DMS153 treated with DMSO at 0.1 percent for 48 hours (cell line): ENCODE measurements at regions not wholly inside any gene's neighbourhood (a gene's known extent, or its start where the extent isn't known, plus 50 kb on each side); places are given as distances from the start of the nearest gene placed in this dataset.
"Not testable (repeated sequence)": the region's sequence is repeated elsewhere in the genome, so short reads cannot be mapped to it uniquely, and the experiment has no call there.

Experiments used
- DNase-seq: peaks from one replicate; lab custom pipeline; 2025; ENCODE audit not compliant: unreplicated experiment; lab: John Stamatoyannopoulos, UW

- not testable (repeated sequence) for DNase-seq
Measured at GRCh38 chr17:45554479-45554878, 64.0 kb upstream of the PLEKHM1 start.

DNA sequence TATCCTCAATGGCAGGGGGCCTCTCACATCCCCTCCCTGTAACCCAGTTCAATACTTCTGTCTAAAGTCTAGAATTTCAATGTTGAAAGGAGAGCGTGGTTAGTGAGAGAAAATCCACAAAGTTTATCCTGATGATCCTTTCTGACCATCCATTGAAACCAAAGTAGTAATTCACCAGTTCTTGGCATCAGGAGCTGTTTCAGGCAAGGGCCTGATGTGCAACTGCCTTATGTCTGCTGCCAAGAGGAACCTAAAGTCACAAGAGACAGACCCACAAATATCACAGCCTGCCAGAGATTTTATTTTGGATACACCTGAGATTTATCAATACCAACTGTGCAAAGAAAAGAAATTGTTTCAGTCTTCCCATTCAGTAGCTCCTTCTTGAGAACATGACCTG, 68.3 kb upstream of the PLEKHM1 start:
- not testable (repeated sequence) for DNase-seq

DNA sequence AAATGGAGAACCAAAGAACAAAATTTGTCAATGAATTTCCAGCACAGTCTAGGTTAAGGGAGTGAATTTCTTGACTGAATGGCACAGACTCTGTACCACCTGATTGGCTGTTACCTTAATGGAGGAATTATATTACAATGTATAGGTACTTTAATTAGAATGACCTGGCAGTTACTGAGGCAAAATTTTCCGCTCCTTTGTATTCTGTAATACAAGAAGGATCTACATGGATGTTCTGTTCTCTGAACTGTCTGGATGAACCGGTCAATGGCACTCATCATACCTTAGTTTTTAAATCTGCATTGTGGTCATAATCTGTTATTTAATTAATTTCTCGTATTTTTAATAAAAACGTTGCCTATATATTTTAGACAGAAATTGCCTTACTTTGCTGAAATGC, 72.3 kb upstream of the PLEKHM1 start:
- not testable (repeated sequence) for DNase-seq

- DNase-seq = not testable (repeated sequence)
Measured at GRCh38 chr17:45563283-45563682, 72.8 kb upstream of the PLEKHM1 start.

DNA sequence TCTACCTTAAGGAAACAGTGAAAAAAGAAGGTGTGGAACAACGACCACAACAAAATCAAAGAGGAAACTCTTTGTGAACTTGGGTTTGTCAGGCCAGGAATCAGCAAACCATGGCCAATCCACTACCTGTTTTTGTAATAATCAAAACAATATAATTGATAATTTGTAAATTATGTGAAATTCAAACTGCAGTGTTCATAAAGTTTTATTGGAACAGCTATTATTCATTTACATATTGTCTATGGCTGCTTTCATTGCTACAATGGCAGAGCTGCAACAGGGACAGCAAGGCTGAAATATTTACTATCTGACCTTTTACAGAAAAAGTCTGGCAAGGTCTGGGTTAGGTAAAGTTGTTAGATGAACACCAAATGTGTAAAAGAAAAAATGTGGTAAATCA, 77.8 kb upstream of the PLEKHM1 start:
- DNase-seq = not testable (repeated sequence)

DNA sequence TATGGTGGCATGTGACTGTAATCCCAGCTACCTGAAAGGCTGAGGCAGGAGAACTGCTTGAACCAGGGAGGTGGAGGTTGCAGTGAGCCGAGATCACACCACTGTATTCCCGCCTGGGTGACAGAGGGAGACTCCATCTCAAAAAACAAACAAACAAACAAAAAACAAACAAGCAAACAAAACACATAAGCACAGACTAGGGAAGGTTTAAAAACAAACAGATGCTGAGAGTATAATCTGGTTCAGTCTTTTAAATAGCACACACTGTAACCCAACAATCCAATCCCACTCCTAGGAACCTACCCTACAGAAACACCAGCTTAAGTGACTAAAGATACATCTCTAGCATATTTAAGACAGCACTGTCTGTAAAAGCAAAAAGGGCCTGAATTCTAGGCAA, 82.8 kb upstream of the PLEKHM1 start:
- not testable (repeated sequence) for DNase-seq

DNA sequence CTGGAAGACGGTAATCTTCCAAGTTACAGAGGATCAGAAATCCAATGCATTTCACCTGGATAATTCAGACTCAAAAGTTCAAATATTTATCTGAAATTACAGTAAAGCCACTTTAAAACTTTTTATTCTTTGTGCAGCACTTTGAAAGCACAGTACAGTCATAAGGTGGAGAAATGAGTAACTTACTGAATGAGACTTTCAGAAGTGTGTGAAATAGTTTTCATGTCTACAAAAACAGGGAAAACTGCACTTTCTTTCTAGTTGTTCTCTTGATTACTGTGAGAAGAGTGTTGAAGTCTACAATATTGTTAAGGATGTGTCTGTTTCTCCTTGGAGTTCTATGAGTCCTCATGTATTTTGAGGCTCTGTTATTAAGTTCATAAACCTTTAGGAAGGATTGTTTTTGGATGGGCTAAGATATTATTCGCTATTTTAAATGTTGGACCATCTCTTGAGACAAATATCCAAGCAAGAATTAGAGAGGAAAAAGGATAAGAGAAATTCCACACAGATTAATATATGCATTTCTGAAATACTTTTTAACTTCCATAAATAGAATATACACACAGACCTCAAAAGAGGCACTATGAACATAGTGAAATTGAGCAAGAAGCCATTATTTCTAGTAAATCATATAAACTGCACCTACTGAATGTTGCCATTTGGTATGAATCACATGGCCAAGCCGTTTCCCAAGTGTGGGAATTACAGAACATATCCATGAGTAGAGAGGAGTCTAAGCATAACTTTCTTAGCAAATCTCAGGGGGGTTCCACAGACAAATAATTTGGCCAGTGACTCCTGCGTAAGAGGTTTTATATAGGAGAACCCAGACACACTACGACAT, 83.6 kb upstream of the PLEKHM1 start:
- no peak for DNase-seq

DNA sequence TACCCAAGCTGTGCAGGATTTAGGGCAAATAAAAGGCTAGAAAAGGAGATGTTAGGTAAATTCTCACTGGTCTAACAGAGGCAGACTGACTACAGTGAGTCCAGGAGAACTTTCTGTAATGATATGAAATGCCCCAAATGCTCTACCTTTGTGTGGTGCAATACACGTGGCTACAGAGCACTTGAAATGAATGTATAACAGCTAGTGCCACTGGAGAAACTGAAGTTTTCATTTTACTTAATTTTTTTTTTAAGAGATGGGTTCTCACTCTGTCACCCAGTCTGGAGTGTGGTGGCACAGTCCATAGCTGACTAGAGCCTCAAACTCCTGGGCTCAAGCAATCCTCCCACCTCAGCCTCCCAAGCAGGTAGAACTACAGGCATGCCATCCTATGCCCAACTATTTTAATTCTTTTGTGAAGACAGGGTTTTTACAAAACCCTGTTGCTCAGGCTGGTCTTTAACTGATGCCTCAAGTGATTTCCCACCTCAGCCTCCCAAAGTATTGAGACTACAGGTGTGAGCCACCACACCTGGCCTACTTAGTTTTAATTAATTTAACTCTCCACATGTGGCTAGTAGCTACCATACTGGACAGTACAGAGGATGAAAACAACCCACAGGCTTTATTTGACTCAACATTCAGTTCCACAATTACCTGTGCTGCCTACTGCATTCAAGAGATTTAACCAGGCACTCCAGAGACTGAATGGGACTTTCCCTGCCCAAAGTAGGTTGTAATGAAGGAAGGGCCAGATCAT, 84.8 kb upstream of the PLEKHM1 start:
- DNase-seq = no peak

DNA sequence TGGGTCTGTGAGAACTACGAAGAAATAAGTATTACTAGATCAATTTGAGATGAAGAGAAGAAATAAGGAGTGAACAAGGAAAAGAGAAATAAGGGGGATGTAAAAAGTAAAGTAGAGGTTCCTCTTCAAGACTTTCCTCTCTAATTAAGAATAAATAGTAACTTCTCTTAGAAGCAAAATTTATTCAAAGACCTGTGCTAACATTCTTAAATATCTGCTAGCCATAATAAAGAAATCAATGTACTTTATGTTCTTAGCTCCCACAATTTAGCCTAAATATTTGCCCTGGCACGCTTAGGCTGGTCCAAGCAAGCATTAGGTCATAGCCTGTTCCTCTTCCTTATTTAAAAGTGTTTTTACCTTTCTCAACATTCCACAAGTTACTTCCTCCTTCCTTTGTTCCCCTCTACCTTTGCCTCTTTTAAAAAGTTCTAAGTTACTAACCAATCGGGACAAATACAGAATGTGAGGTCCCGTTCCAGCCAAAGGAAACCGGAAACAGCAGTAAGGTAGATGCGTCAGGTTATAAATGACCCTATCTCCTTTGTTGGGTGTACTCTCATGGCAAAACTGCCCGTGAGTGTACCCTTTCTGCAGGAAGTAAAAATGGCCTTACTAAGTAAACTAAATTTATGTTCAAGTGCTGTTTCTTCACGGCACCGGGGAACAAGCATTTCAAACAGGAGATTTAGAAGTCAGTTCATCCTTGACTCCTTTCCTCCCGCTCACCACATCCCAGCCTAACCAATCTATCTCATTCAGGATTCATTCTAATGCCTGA, 86.2 kb upstream of the PLEKHM1 start:
- DNase-seq = not testable (repeated sequence)

GRCh38 chr17:45577571-45578279, 87.2 kb upstream of the PLEKHM1 start:
- DNase-seq = no peak

DNA sequence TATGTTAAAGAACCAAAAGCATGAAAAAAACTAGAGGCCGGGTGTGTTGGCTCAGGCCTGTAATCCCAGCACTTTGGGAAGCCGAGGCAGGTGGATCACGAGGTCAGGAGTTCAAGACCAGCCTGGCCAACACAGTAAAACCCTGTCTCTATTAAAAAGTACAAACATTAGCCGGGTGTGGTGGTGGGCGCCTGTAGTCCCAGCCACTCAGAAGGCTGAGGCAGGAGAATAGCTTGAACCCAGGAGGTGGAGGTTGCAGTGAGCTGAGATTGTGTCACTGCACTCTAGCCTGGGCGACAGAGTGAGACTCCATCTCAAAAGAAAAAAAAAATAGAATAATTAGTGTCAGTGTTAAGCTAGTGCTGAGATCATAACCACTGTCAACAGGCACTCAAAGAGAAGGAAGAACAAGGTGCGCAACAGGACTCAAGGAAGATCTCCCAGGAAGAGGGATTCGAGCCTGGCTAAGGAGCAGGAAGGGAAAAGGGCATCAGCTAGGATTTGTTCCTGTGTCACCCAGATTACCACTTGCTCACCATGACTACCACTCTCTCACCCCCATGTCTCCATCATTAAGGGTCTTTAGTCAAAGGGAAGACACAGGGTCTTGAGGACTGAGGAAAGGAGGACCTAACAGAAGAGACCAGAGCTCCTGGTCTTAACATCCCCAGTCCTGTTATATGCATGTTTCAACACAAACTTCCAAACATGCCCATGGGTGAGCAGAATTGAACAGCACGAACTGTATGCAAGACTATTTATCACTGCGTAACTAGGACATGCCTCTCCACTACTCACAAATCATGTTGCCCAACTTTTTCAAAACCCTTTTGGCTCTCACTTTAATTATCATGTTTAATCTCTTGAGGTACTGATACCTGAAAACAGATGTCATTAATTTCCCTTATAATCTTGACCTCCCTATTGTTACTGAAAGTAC, 88.3 kb upstream of the PLEKHM1 start:
- DNase-seq = no peak

- DNase-seq = no peak
Measured at GRCh38 chr17:45579529-45580495, 89.3 kb upstream of the PLEKHM1 start.

GRCh38 chr17:45580924-45581323, 90.4 kb upstream of the PLEKHM1 start:
- no peak for DNase-seq

- DNase-seq = no peak
Measured at GRCh38 chr17:45581860-45582259, 91.3 kb upstream of the PLEKHM1 start.

DNA sequence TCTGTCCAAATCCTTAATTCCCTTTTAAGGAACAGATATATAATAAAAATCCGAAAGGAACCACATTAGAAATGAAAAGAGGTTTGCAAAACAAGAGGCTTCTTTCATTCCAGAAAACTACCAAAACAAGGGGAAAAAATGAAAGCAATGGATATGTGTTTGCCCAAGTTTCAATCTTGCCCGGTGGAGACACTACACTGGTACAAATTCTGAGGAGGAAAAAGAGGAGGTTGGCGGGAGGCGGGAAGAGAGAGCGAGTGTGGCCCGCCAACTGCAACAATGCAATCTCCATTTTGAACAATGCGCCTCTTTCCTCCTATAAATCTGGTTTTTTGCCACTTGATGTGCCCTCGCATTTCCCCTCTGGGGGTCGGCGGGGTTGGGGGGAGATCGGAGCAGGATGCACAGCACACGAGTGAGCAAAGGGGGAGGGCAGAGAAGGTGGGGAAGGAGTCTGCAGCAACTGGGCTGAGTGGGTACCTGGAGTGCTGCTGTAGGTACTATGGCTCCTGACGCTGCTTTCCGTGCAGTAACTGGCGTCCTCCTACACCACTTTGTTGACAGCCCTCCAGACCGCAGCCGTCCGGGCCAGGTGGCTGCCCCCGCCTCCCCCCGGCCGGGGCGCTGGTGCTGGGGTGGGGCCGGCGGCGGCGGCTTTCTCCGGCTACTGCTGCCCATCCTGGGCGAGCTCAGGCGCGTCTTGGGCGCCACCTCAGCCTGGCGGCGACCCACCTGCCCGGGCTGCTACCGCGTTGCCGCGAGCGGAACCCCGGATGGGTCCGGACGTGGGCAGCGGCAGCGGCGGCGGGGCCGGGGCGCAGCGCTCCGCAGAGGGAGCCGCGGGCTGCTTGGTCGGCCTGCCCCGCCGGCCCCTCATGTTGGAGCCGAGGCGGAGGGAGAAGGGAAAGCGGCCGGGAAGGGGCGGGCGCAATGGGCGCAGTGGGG, 93.8 kb upstream of the PLEKHM1 start:
- DNase-seq = no peak

DNA sequence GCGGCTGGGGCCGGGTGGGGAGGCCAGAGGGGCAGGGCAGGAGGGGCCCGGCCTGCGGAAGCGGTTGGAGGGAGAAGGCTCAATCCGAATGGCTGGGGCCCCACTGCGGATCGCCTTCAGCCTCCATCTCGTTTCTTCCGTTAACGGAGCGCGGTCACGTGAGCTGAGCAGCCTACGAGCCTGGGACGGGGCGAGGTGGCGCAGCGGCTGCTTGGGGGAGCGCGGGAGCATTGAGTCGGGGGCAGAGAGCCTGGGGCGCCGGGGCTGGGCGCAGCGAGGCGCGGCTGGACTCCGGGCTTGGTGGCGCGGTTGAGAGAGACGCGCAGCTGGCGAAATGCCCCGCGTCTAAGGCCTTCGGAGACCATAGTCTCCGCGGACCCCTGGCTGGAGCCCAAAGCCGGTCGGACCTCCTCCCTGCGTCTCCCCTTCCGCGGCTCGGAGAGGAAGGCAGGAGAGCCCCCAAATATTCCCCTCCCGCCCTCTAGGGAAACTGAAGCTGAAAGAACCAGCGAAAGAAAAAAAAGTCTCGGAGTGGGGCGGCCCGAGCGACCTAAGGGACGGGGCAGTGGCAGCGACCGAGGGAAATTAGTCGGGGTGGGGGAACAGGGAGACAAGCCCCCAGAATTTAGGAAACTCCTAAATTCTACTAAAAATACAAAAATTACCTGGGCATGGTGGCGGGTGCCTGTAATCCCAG, 94.7 kb upstream of the PLEKHM1 start:
- DNase-seq = not testable (repeated sequence)
